GOT3 (cell line): ENCODE measurements at regions not wholly inside any gene's neighbourhood (a gene's known extent, or its start where the extent isn't known, plus 50 kb on each side); places are given as distances from the start of the nearest gene placed in this dataset.
"Not testable (repeated sequence)": the region's sequence is repeated elsewhere in the genome, so short reads cannot be mapped to it uniquely, and the experiment has no call there.

Experiments
- DNase-seq: peaks from one replicate; lab custom pipeline; 2025; ENCODE audit warnings: mixed read lengths; lab: John Stamatoyannopoulos, UW

GRCh38 chr6:140385679-140386078 lies 1011.2 kb upstream of the CITED2 start:
- DNase-seq: no peak

GRCh38 chr6:140382355-140382754 lies 1007.9 kb upstream of the CITED2 start:
- DNase-seq: no peak

GRCh38 chr6:140380427-140381218 lies 1006.2 kb upstream of the CITED2 start:
- no peak for DNase-seq

GRCh38 chr6:140379919-140380318 lies 1005.5 kb upstream of the CITED2 start:
- DNase-seq: no peak

- DNase-seq: no peak
These were observed 1001.8 kb upstream of the CITED2 start for GRCh38 chr6:140376209-140376608.

GRCh38 chr6:140373728-140374127 lies 999.3 kb upstream of the CITED2 start:
- not testable (repeated sequence) for DNase-seq

GRCh38 chr6:140372064-140372463 lies 997.6 kb upstream of the CITED2 start:
- DNase-seq: no peak

- DNase-seq: no peak
These were observed 996.8 kb upstream of the CITED2 start for GRCh38 chr6:140370976-140371870.

GRCh38 chr6:140370441-140370840 lies 996.0 kb upstream of the CITED2 start:
- DNase-seq: no peak

GRCh38 chr6:140366991-140367390 lies 992.5 kb upstream of the CITED2 start:
- DNase-seq: no peak

- DNase-seq: no peak
These were observed 990.5 kb upstream of the CITED2 start for GRCh38 chr6:140364916-140365315.

- no peak for DNase-seq
These were observed 986.2 kb upstream of the CITED2 start for GRCh38 chr6:140360651-140361050.

- DNase-seq: no peak
These were observed 981.0 kb upstream of the CITED2 start for GRCh38 chr6:140355476-140355875.

- no peak for DNase-seq
These were observed 979.8 kb upstream of the CITED2 start for GRCh38 chr6:140354296-140354695.

GRCh38 chr6:140353536-140353935 lies 979.1 kb upstream of the CITED2 start:
- no peak for DNase-seq

- DNase-seq: no peak
These were observed 972.0 kb upstream of the CITED2 start for GRCh38 chr6:140346428-140346827.

GRCh38 chr6:140345935-140346334 lies 971.5 kb upstream of the CITED2 start:
- no peak for DNase-seq

- no peak for DNase-seq
These were observed 969.9 kb upstream of the CITED2 start for GRCh38 chr6:140344142-140344913.

- DNase-seq: no peak
These were observed 968.7 kb upstream of the CITED2 start for GRCh38 chr6:140343128-140343527.

GRCh38 chr6:140341272-140341671 lies 966.8 kb upstream of the CITED2 start:
- DNase-seq: no peak

GRCh38 chr6:140340795-140341194 lies 966.3 kb upstream of the CITED2 start:
- DNase-seq: no peak

- not testable (repeated sequence) for DNase-seq
These were observed 964.6 kb upstream of the CITED2 start for GRCh38 chr6:140339084-140339483.
